WTC11 (cell line): ENCODE measurements at regions not wholly inside any gene's neighbourhood (a gene's known extent, or its start where the extent isn't known, plus 50 kb on each side); places are given as distances from the start of the nearest gene placed in this dataset.

Source experiments
- AFF4 ChIP-seq: sonication (generic); formaldehyde crosslinking; IDR thresholded peaks from 2 replicates; pipeline ENCODE4 v1.8.1; 2023; ENCODE audit warnings: mild to moderate bottlenecking, missing genetic modification reagents, borderline replicate concordance
- AR ChIP-seq: fragments of 250-450 bp; sonication (Bioruptor Pico); IDR thresholded peaks from 2 replicates; pipeline ENCODE4 v1.9.0; 2021; ENCODE audit warnings: mild to moderate bottlenecking
- ATF2 ChIP-seq: sonication (generic); formaldehyde crosslinking; IDR thresholded peaks from 2 replicates; pipeline ENCODE4 v1.8.1; 2022; ENCODE audit warnings: low read depth, missing genetic modification reagents, borderline replicate concordance
- ELF4 ChIP-seq: sonication (generic); formaldehyde crosslinking; IDR thresholded peaks from 2 replicates; pipeline ENCODE4 v1.8.1; 2022; ENCODE audit warnings: low read depth, mild to moderate bottlenecking, moderate library complexity, missing genetic modification reagents
- ESRRA ChIP-seq: sonication (generic); formaldehyde crosslinking; IDR thresholded peaks from 2 replicates; pipeline ENCODE4 v1.8.1; 2022; ENCODE audit warnings: mild to moderate bottlenecking, missing genetic modification reagents, borderline replicate concordance
- PRRX2 ChIP-seq: fragments of 250-450 bp; sonication (Bioruptor Pico); IDR thresholded peaks from 2 replicates; pipeline ENCODE4 v1.8.0; 2021; ENCODE audit warnings: mild to moderate bottlenecking
- SMAD3 ChIP-seq: sonication (generic); formaldehyde crosslinking; IDR thresholded peaks from 2 replicates; pipeline ENCODE4 v1.8.0; 2022; ENCODE audit warnings: missing genetic modification reagents, mild to moderate bottlenecking, borderline replicate concordance
- SMAD4 ChIP-seq: sonication (generic); formaldehyde crosslinking; IDR thresholded peaks from 2 replicates; pipeline ENCODE4 v1.8.0; 2022; ENCODE audit warnings: mild to moderate bottlenecking, missing genetic modification reagents
- ZNF138 ChIP-seq: sonication (generic); formaldehyde crosslinking; conservative IDR thresholded peaks from 2 replicates; pipeline ENCODE4 v1.8.1; 2022; ENCODE audit warnings: mild to moderate bottlenecking, moderate library complexity, missing genetic modification reagents
- ZNF671 ChIP-seq: fragments of 250-450 bp; sonication (Bioruptor Pico); IDR thresholded peaks from 2 replicates; pipeline ENCODE4 v1.8.0; 2021; ENCODE audit warnings: mild to moderate bottlenecking
- TF ChIP-seq, protein P1 (sequence below): fragments of 200-600 bp; IDR thresholded peaks from 2 replicates; pipeline ENCODE4 v1.8.0; 2022; ENCODE audit warnings: antibody characterized with exemption
- TF ChIP-seq, protein P2 (sequence below): sonication (generic); formaldehyde crosslinking; IDR thresholded peaks from 2 replicates; pipeline ENCODE4 v1.8.0; 2022; ENCODE audit warnings: mild to moderate bottlenecking, missing genetic modification reagents
- TF ChIP-seq, protein P3 (sequence below): sonication (generic); formaldehyde crosslinking; IDR thresholded peaks from 2 replicates; pipeline ENCODE4 v1.8.1; 2023; ENCODE audit warnings: mild to moderate bottlenecking, missing genetic modification reagents
- TF ChIP-seq, protein P4 (sequence below): sonication (generic); formaldehyde crosslinking; IDR thresholded peaks from 2 replicates; pipeline ENCODE4 v1.8.1; 2022; ENCODE audit warnings: low read depth, mild to moderate bottlenecking, moderate library complexity, missing genetic modification reagents, borderline replicate concordance

DNA sequence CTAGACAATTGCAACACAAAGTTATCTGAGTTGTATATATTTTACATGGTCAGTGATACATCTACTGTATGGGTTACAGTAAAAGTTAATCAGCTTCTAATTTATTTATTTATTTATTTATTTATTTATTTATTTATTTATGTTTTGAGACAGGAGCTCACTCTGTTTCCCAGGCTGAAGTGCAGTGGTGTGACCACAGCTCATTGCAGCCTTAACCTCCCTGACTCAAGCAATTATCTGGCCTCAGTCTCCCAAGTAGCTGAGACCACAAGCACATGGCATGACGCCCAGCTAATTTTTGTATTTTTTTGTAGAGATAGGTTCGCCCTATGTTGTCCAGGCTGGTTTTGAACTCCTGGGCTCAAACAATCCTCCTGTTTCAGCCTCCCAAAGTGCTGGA is 241.6 kb downstream of the PTPRC start:
- TF ChIP-seq AFF4 (CRISPR knock-in tag) (no peak), ZNF138 (CRISPR knock-in tag) (no peak), SMAD3 (CRISPR knock-in tag) (no peak), AR (CRISPR knock-in tag) (no peak), ZNF671 (CRISPR knock-in tag) (no peak), ATF2 (CRISPR knock-in tag) (no peak), PRRX2 (no peak), SMAD4 (no peak), ESRRA (CRISPR knock-in tag) (no peak), ELF4 (CRISPR knock-in tag) (no peak)
- TF ChIP-seq, protein P1, sequence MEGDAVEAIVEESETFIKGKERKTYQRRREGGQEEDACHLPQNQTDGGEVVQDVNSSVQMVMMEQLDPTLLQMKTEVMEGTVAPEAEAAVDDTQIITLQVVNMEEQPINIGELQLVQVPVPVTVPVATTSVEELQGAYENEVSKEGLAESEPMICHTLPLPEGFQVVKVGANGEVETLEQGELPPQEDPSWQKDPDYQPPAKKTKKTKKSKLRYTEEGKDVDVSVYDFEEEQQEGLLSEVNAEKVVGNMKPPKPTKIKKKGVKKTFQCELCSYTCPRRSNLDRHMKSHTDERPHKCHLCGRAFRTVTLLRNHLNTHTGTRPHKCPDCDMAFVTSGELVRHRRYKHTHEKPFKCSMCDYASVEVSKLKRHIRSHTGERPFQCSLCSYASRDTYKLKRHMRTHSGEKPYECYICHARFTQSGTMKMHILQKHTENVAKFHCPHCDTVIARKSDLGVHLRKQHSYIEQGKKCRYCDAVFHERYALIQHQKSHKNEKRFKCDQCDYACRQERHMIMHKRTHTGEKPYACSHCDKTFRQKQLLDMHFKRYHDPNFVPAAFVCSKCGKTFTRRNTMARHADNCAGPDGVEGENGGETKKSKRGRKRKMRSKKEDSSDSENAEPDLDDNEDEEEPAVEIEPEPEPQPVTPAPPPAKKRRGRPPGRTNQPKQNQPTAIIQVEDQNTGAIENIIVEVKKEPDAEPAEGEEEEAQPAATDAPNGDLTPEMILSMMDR: no peak
- TF ChIP-seq, protein P2, sequence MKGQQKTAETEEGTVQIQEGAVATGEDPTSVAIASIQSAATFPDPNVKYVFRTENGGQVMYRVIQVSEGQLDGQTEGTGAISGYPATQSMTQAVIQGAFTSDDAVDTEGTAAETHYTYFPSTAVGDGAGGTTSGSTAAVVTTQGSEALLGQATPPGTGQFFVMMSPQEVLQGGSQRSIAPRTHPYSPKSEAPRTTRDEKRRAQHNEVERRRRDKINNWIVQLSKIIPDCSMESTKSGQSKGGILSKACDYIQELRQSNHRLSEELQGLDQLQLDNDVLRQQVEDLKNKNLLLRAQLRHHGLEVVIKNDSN (CRISPR knock-in tag): no peak
- TF ChIP-seq, protein P3, sequence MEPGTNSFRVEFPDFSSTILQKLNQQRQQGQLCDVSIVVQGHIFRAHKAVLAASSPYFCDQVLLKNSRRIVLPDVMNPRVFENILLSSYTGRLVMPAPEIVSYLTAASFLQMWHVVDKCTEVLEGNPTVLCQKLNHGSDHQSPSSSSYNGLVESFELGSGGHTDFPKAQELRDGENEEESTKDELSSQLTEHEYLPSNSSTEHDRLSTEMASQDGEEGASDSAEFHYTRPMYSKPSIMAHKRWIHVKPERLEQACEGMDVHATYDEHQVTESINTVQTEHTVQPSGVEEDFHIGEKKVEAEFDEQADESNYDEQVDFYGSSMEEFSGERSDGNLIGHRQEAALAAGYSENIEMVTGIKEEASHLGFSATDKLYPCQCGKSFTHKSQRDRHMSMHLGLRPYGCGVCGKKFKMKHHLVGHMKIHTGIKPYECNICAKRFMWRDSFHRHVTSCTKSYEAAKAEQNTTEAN: no peak
- TF ChIP-seq, protein P4, sequence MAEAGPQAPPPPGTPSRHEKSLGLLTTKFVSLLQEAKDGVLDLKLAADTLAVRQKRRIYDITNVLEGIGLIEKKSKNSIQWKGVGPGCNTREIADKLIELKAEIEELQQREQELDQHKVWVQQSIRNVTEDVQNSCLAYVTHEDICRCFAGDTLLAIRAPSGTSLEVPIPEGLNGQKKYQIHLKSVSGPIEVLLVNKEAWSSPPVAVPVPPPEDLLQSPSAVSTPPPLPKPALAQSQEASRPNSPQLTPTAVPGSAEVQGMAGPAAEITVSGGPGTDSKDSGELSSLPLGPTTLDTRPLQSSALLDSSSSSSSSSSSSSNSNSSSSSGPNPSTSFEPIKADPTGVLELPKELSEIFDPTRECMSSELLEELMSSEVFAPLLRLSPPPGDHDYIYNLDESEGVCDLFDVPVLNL (CRISPR knock-in tag): no peak
